D341Med (cell line): ENCODE measurements at regions not wholly inside any gene's neighbourhood (a gene's known extent, or its start where the extent isn't known, plus 50 kb on each side); places are given as distances from the start of the nearest gene placed in this dataset.
"Not testable (repeated sequence)": the region's sequence is repeated elsewhere in the genome, so short reads cannot be mapped to it uniquely, and the experiment has no call there.

ENCODE experiments used
- DNase-seq: peaks from one replicate; pipeline ENCODE4 v3.0.0; 2012; ENCODE audit warnings: low spot score

DNA sequence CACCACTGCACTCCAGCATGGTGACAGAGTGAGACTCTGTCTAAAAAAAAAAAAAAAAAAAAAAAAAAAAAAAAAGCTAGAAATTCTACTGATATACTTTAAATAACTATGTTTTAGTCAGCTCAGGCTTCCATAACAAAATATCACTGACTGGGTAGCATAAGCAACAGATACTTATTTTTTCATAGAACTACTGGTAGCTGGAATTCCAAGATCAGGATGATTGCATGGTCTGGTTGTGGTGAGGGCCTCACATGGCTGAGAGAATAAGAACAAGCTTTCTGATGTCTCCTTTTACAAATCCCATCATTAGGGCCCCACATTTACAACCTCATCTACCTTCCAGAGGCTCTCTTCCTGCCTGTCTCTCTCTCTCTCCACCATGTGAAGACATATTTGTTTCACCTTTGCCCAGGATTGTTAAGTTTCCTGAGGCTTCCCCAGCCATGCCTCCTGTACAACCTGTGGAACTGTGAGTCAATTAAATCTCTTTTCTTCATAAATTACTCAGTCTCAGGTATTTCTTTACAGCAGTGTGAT, 126.7 kb upstream of the SEMA3C start:
- DNase-seq, result no peak

DNA sequence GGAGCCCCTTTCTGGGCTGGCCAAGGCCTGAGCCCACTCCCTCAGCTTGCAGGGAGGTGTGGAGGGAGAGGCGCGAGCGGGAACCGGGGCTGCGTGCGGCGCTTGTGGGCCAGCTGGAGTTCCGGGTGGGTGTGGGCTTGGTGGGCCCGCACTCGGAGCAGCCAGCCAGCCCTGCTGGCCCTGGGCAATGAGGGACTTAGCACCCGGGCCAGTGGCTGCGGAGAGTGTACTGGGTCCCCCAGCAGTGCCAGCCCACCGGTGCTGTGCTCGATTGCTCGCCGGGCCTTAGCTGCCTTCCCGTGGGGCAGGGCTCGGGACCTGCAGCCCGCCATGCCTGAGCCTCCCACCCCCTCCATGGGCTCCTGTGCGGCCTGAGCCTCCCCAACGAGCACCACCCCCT, 123.8 kb upstream of the SEMA3C start:
- DNase-seq, result not testable (repeated sequence)

- DNase-seq, result no peak
Observed at GRCh38 chr7:81040496-81040895, 121.6 kb upstream of the SEMA3C start.

DNA sequence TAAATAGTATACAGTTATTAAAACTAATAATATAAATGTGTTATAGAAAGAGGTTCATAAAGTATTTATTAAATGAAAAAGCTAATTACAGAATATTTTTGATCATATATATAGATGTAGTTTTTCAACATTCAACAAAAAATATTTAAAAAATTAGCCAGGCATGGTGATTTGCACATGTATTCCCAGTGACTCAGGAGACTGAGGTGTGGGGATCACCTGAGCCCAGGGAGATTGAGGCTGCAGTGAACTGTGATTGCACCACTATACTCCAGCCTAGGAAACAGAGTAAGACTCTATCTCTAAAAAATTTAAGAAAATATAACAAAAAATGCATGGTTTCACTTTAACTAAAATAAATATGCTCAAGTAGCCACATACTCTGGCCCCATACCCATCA, 118.0 kb upstream of the SEMA3C start:
- no peak for DNase-seq

GRCh38 chr7:81036057-81036456, 117.2 kb upstream of the SEMA3C start:
- no peak for DNase-seq

GRCh38 chr7:81031996-81032395, 113.1 kb upstream of the SEMA3C start:
- DNase-seq, result no peak

DNA sequence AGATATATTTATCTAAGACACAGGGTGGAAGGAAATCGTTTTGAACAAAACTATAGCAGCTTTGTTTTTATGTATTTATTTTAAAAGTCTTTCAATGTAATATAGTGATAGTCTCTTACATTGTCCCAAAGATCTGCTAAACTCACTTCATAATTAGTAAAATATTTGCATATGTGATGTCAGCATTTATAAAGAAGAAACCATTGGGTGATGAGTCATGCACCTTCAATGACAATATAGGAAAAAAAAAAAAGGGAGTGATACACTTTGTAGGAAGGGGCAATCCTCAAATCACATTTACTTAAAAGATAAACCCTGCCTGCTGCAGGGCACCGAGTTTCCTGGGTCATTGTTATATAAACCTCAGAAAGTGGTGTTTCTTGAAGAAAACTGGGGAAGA, 112.4 kb upstream of the SEMA3C start:
- DNase-seq, result no peak

DNA sequence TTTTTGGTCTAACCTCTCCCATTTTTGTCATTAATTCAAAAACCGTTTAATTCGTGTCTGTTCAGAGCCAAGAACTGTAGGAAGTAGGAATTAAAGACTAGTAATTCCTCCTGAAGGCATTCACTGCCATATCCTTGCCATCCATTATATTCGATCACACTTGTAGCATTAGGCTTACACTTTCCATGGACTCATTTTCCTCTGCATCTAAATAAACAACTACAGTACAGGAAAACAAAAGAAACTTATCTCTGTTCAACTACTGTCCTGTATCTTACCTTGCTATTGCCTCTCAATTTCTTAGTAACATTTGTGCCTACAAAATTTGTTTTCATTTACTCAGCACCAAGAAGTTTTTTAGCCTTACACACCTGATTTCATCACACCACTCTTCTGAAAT, 111.6 kb upstream of the SEMA3C start:
- no peak for DNase-seq

- DNase-seq, result peak; percentile 63
Observed at GRCh38 chr7:81029511-81029910, 110.7 kb upstream of the SEMA3C start.

DNA sequence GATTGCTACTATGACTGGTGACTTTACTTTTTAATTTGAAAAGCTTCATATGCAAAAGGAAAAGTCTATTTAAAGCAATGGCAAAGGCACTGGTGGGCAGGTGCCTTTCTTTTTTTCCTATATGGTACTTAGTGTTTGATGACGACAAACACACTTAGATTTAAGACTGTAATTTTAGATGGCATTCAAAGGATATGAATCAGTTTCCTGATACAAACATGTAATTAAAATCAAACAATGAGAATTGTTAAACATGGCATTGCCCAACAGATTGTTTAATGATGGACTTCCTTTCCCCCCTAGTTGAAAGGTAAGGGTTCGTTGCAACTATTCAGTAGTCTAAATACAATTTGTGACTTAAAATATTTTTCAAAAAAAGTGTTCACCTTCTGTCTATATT, 106.5 kb upstream of the SEMA3C start:
- no peak for DNase-seq

- no peak for DNase-seq
Observed at GRCh38 chr7:81014908-81015307, 96.1 kb upstream of the SEMA3C start.

GRCh38 chr7:81014266-81014665, 95.4 kb upstream of the SEMA3C start:
- DNase-seq, result no peak

DNA sequence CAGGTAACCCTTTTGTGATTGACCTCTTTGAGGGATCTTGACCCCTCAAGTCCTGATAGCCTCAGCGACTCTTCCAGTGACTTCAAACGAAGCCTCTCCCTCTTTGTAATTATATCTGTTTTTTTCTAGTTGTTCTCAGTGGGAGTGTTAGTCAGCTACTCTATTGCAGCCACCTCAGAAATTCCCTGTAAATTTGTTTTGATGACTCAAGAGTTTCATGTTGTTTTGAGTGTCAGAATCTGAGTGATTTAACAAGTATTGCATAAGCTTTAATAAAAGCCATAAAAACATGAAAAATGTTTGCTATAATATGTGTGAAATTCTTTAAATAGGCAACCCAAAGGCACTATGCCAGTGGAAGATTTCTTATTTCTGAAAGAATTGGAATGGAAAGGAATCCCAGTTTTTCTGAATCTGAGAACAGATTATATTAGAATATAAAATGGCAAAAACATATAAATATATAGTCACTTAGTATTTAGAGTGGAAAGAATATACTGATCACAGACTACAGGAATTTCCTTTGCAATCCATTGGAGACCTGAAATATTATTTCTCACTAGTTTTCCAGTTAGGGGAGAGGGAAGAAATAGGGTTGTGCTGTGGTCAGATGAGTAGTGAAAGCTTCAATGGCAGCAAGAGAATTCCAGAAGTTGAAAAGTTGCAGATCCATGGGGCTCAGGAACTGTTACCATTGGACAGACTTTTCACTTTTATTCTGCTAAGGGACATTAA, 94.4 kb upstream of the SEMA3C start:
- no peak for DNase-seq

DNA sequence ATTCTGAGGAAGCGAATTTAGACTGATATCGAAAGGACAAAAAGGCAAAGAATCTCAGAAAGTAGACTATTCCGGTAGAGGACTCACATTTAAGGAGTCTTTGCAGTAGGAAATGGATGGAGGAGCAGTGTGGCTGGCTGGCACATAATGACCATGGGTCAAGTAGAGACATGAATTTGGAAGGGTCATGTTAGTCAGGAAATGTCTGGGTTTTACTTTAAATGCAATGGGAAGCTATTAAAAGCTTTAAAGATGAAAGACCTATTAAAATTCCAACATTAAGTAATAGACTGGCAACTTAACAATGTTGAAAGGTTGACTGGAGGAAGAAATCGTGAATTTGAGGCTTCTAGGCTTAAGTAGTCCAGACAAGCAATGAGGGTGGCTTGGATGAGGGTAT, 90.0 kb upstream of the SEMA3C start:
- DNase-seq, result no peak

GRCh38 chr7:81007051-81007450, 88.2 kb upstream of the SEMA3C start:
- no peak for DNase-seq

DNA sequence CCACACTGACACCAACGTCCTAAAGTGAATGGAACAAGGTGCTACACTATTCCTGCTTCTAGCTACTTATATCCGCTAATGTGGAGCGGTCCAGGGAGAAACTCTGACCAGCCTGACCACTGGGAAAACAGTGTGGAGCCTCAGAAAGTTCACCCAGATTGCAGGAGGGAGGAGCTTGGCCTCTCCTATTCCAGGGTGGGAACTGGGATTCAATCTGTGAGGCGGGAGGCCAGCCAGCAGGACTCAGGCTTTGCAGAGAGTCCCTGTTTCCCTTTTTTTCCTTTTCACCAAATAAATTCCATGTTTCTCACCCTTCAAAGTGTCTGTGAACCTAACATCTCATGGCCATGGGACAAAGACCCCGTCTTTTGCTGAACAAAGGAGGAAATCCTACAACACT, 86.4 kb upstream of the SEMA3C start:
- no peak for DNase-seq

GRCh38 chr7:81004098-81004497, 85.2 kb upstream of the SEMA3C start:
- no peak for DNase-seq

DNA sequence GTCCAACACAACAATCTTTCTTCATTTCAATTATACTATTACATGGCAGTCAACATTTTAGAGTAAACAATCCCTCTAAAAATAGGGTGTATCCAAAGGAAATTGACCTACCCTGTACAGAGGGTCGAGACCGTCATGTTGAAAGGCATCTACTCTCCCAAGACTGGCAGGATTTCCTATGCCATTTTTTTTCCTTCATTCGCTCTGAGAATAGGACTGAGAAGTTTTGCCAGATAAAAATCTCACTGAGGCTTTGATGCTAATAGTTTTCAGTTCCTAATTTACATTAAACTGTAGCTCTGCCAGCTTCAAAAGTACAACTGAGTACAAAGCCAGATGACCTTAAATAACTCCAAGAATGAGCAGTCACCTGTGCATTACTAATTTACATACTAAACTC, 84.5 kb upstream of the SEMA3C start:
- no peak for DNase-seq

DNA sequence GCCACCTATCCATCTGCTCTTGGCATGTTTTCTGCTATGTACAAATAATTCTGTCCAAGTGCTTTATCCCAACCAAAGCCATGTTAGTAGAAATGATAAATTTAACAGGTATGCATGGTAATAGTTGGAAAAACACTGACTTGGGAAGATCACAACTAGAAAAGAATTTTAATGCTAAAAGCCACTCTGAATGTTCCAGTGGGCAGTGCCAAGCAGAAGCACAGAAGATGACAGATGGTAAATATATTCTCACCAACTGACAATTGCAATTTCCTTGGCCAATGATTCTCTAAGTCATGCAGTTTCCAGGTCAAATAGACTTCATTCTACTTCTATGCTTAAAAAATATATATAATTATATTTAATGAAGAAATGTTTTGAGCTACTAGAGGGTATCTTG, 83.6 kb upstream of the SEMA3C start:
- no peak for DNase-seq

DNA sequence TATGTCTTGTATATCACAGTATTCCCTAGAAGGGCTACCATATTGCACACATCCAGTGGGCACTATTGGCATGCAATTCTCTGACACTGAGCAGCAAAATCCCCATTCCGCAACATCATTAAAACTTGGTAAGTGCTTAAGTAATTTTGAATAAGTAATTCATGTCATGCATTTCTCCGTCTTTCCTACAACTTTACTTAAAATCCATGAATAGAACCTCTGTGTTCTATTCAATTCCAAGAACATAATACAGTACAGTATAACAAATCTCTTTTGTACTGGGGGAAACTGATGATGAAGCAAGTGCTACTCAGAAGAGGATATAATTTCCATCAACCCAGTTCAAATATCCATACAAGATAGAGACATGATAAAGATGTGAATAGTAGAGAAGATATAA, 80.9 kb upstream of the SEMA3C start:
- DNase-seq, result no peak

DNA sequence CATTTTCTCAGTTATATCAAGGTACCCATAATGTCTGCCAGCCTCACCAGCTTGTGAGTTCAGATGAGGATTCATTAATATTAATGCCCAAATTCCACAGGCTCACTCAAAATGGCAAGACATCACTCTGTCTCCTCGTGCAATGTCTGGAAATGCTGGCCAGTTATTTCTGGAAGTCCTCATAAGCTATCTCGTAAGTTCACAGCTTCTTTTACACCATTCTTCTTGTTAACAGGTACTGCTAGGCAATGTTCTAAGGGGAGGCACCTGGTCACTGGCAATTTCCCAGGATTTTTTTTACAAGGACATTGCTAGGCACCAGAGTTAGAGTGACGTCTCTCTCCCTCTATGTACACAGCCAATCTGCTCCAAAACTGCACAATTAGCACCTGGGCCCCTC, 80.2 kb upstream of the SEMA3C start:
- DNase-seq, result no peak

- DNase-seq, result peak; percentile 83
Observed at GRCh38 chr7:80997841-80998240, 79.0 kb upstream of the SEMA3C start.

- not testable (repeated sequence) for DNase-seq
Observed at GRCh38 chr7:80996236-80996635, 77.4 kb upstream of the SEMA3C start.

DNA sequence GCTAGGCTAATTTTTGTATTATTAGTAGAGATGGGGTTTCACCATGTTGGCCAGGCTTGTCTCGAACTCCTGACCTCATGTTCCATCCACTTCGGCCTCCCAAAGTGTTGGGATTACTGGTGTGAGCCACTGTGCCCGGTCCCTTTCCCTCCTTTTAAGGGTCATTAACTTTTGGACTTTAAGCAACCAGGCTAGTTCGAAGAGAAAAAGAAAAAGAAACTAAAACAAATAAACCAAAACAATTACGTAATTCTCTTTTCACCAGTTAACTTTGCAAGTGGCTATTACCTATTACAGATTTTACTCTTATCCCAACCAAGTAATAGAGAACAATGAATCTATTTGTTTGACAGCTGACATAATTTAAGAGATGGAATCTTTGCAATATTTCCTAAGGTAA, 72.8 kb upstream of the SEMA3C start:
- no peak for DNase-seq
